ENCODE measurements at regions not wholly inside any gene's neighbourhood (a gene's known extent, or its start where the extent isn't known, plus 50 kb on each side); places are given as distances from the start of the nearest gene placed in this dataset.

DNA sequence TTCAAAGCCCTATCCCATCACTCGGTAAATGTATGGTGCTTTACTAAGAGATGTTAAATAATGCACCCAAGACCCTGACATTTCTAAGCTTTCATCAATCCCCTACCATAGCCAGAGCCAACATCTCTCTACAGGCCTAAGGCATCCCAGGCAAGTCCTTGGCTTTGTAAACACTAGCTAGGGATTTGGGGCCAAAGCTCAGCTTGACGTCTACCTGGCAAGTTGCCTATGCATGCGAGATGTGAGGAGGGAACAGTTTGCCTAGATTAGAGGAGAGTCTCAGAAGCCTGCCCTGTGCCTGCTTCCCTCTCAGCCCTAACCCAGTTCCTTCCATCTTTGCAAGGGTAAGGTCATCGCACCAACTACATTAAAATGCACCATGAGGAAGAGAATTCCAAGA, 221.5 kb upstream of the NCKAP5 start:
- intact Hi-C loops (cut with micrococcal nuclease) = no loop called here
- Mint-ChIP-seq H3K4me3 (no peak overlapping the region), H3K4me1 (no peaks in the 10 kb centered on the region), H3K27me3 (peaks cover 10% of the 10 kb centered on the region), H3K27ac (no peak overlapping the region), H3K9me3 (peaks cover 13% of the 10 kb centered on the region), H3K36me3 (ENCODE audit: low read depth) (no peaks in the 10 kb centered on the region)
- ChIA-PET POLR2A (no interaction called here), CTCF (no interaction called here)
- DNase-seq (no peak), ATAC-seq (ENCODE audit: low read depth) (no peak)
- no peak for TF ChIP-seq CTCF (IDR thresholded peaks at IDR 0.05)

GRCh38 chr2:133790711-133791110, 222.4 kb upstream of the NCKAP5 start:
- POLR2A ChIA-PET = no interaction called here
- Mint-ChIP-seq H3K36me3 (ENCODE audit: low read depth) (no peaks in the 10 kb centered on the region), H3K4me1 (no peaks in the 10 kb centered on the region), H3K27me3 (peaks cover 10% of the 10 kb centered on the region), H3K27ac (no peak overlapping the region), H3K4me3 (no peak overlapping the region), H3K9me3 (peaks cover 18% of the 10 kb centered on the region)
- DNase-seq (no peak), ATAC-seq (ENCODE audit: low read depth) (no peak)
- TF ChIP-seq CTCF (IDR thresholded peaks at IDR 0.05) = no peak
- intact Hi-C loops (cut with micrococcal nuclease) = no loop called here
- CTCF ChIA-PET = no interaction called here

GRCh38 chr2:133791191-133791590, 222.9 kb upstream of the NCKAP5 start:
- H3K9me3 Mint-ChIP-seq = peaks cover 20% of the 10 kb centered on the region
- ATAC-seq (ENCODE audit: low read depth) = no peak
- no peak overlapping the region for H3K27ac Mint-ChIP-seq
- no peak for TF ChIP-seq CTCF (IDR thresholded peaks at IDR 0.05)
- no peak for DNase-seq
- H3K4me3 Mint-ChIP-seq = no peak overlapping the region
- ChIA-PET POLR2A (no interaction called here), CTCF (no interaction called here)
- peaks cover 10% of the 10 kb centered on the region for H3K27me3 Mint-ChIP-seq
- no peaks in the 10 kb centered on the region for H3K4me1 Mint-ChIP-seq
- intact Hi-C loops (cut with micrococcal nuclease) = no loop called here
- no peaks in the 10 kb centered on the region for H3K36me3 Mint-ChIP-seq (ENCODE audit: low read depth)

DNA sequence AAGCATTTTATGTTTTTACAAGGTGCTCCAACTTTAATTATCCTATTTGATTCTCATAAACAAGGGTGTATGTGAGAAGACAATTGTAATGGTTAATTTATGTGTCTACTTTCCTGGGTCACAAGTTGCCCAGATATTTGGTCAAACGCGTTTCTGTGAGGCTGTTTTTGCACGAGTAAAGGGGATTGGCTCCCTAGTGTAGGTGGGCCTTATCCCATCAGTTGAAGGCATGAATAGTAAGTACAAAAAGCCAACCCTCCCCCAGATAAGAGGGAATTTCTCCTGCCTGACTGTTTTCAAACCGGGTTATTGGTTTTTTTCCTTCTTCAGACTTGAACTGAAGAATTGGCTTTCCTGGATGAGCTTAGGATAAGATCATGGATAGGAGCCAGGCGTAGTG, 224.0 kb upstream of the NCKAP5 start:
- Mint-ChIP-seq H3K36me3 (ENCODE audit: low read depth) (no peaks in the 10 kb centered on the region), H3K27me3 (peaks cover 10% of the 10 kb centered on the region), H3K4me3 (no peak overlapping the region), H3K4me1 (no peaks in the 10 kb centered on the region), H3K9me3 (peaks cover 22% of the 10 kb centered on the region), H3K27ac (no peak overlapping the region)
- CTCF ChIA-PET = no interaction called here
- DNase-seq = no peak
- ATAC-seq (ENCODE audit: low read depth) = no peak
- intact Hi-C loops (cut with micrococcal nuclease) = no loop called here
- POLR2A ChIA-PET = no interaction called here
- TF ChIP-seq CTCF (IDR thresholded peaks at IDR 0.05) = no peak

DNA sequence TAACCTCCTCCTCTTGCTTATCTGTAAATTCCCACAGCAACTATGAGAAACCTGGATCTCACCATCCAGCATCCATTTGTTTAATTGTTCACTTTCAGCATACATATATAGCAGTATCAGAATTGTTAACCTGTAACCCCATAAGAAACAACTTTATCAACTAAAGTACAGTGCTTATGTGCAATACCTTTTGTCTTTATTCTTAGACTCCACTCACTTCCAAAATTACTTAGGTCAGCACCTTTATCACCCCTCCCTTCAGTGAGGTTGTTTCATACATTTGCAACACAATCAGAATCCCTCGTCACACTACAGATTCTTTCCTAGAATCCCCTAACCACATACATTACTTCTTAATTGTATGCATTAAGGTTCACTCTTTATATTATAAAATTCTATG, 225.9 kb upstream of the NCKAP5 start:
- Mint-ChIP-seq H3K27me3 (peaks cover 10% of the 10 kb centered on the region), H3K36me3 (ENCODE audit: low read depth) (no peaks in the 10 kb centered on the region), H3K4me3 (no peak overlapping the region), H3K4me1 (no peaks in the 10 kb centered on the region), H3K9me3 (peaks cover 24% of the 10 kb centered on the region), H3K27ac (no peak overlapping the region)
- ChIA-PET POLR2A (no interaction called here), CTCF (no interaction called here)
- TF ChIP-seq CTCF (IDR thresholded peaks at IDR 0.05) = no peak
- ATAC-seq (ENCODE audit: low read depth) = no peak
- intact Hi-C loops (cut with micrococcal nuclease) = no loop called here
- DNase-seq = no peak

Measured in activated B cell treated with CpG ODN at 0.5 μM for 24 hours (primary cell).